Stimulated activated CD8-positive, alpha-beta memory T cell treated with anti-CD3 and anti-CD28 coated beads, Interleukin-2, amount 100 ng/mL, for 1 hour (primary cell): ENCODE measurements at regions not wholly inside any gene's neighbourhood (a gene's known extent, or its start where the extent isn't known, plus 50 kb on each side); places are given as distances from the start of the nearest gene placed in this dataset.
"Not testable (repeated sequence)": the region's sequence is repeated elsewhere in the genome, so short reads cannot be mapped to it uniquely, and the experiment has no call there.

Experiments
- DNase-seq, 2 donors: peaks; one replicate each; pipeline ENCODE4 v3.0.0-alpha.2; 2020; ENCODE audit warnings: low read depth in 2 of 2

- DNase-seq = no peak
Measured at GRCh38 chr9:105975886-105976645, 281.7 kb downstream of the TMEM38B start.

DNA sequence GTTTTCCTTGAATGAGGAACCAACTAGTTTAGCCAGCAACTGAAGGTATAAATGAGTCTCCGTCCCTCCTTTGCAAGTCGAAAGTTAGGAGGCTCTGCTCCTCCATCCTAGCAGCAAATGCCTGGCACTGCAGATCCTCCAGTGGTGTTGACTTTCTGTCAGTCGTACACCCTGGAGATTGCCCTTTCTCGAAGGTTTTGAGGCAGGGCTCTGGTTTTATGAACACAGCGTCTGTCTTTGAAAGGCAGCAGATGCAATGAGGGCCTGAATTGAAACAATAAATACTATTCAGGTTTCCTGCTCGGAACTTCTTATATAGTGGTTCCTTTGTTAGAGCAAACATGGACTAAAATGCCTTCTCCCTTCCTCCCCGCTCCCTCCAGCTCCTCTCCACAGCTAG lies 284.0 kb downstream of the TMEM38B start:
- DNase-seq = no peak

DNA sequence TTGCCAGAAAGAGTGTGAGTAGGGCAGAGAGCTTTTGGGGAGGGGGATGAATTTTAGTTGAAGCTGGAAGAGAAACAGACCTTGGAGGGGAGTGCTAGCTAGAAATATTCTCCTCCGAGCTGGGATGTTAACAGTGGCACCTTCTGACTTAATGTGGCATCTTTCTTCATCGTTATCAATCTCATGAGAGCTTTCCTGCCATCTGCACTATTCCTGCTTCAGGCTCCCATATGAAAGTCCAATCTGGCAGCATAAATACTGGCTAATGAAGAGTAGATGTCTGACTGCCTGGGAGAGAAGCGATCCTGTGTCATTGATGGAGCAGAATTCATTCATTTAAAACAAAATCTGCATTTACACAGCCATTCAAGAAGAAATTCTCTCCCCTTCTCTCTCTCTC lies 284.5 kb downstream of the TMEM38B start:
- DNase-seq = no peak

- DNase-seq = no peak
Measured at GRCh38 chr9:105979290-105979689, 284.9 kb downstream of the TMEM38B start.

GRCh38 chr9:105984714-105985113 lies 290.4 kb downstream of the TMEM38B start:
- no peak for DNase-seq

- DNase-seq = no peak
Measured at GRCh38 chr9:105993116-105993854, 298.9 kb downstream of the TMEM38B start.

DNA sequence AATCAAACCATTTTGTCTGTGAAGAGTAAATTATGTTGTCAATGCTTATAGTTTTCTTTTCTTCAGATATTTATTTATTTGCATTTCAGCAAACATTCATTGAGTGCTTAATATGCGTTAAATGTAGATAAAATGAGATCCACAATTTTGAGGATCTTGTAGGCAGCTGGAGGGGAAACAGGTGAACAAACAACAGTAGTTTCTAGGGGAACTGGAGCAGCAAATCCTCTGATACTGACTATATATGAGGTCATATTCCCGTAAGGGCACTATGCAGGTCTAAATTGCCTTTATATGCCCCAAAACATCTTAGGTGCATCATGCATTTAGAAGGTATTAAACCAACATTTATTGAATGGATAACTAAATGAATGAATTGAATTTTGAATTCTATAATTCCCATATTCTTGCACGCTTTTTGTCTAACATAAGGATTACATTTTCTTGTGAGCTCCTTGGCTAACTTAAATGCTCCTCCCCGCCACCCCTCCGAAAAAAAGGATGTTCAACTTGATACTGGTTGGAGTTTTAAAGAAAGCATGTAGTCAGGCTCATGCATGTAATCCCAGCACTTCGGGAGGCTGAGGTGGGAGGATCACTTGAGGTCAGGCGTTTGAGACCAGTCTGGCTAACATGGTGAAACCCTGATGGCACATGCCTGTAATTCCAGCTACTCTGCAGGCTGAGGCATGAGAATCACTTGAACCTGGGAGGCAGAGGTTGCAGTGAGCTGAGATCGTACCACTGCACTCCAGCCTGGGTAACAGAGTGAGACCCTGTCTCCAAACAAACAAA lies 299.8 kb downstream of the TMEM38B start:
- no peak for DNase-seq

DNA sequence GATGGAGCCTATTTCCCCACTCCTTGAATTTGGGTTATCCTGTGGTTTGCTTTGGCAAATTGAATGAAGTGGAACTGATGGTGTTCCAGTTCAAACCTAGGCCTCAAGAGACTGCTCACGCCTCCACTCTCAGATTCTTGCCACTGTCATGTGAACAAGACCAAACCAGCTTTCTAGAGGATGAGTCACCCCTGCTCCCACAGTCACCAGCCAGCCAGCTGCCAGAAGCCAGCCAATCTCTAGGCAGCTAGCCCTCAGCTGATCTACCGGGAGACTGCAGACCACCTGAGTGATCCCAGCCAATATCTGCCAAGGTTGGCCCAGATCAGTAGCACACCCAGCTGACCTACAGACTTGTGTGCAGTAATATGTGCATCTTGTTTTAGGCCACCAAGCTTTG lies 300.6 kb downstream of the TMEM38B start:
- no peak for DNase-seq

- DNase-seq = no peak
Measured at GRCh38 chr9:106017198-106017740, 322.9 kb downstream of the TMEM38B start.

DNA sequence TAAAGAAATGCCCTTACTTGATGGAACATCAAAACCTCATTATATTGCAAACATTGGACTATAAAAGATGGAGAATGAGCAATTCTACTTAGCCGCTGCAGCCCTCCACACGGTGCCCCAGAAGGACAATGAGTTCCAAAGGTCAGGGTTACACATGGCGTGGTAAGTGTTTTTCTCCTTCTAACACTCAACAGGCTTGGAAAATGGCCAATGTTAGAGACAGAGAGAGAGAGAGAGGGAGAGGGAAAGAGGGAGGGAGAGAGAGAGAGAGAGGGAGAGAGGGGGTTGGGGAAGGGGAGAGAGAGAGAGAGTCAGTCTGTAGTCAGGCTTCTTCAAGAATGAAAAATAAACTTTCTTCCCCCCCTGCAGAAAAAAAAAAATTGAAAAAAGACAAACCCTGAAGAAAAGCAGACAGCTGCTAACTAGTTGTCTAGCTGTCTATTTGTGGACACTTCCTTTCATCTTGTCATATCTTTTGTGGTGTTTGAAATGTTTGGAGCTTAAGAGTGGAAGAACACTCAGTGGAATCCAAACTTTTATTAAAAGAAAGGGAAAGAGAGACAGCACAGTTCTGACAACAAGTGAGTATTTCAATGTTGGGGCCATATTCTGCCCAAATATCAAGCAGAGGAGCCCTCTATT lies 324.8 kb downstream of the TMEM38B start:
- DNase-seq = no peak

GRCh38 chr9:106019702-106020101 lies 325.4 kb downstream of the TMEM38B start:
- DNase-seq = no peak

GRCh38 chr9:106020186-106020585 lies 325.8 kb downstream of the TMEM38B start:
- DNase-seq = no peak

- no peak for DNase-seq
Measured at GRCh38 chr9:106023455-106023854, 329.1 kb downstream of the TMEM38B start.

DNA sequence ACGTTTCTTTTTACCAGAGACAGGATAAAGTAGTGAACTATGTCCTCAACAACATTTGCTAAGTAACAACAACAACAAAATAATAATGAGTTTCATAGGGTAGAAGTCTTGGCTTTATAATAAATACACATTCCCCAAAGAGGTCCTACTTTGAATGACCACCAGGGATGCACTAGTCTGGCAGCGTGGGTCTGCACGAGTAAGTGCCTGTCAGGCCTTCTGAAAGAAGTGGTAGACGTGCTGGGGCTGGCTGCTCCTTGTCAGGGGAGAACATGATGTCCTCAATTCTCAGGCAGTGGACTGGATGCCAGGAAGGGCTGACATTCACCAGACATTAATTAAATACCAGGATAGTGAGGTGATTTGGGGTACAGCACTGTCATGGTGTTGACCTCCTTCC lies 331.1 kb downstream of the TMEM38B start:
- DNase-seq = no peak

DNA sequence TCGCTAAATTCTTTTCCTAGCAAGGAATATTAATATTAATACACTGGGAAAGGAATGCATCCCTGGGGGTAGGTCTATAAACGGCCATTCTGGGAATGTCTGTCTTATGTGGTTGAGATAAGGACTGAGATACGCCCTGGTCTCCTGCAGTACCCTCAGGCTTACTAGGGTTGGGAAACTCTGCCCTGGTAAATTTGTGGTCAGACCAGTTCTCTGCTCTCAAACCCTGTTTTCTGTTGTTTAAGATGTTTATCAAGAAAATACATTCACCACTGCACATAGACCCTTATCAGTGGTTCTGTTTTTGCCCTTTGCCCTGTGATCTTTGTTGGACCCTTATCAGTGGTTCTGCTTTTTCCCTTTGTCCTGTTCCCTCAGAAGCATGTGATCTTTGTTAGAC lies 335.8 kb downstream of the TMEM38B start:
- DNase-seq = not testable (repeated sequence)

DNA sequence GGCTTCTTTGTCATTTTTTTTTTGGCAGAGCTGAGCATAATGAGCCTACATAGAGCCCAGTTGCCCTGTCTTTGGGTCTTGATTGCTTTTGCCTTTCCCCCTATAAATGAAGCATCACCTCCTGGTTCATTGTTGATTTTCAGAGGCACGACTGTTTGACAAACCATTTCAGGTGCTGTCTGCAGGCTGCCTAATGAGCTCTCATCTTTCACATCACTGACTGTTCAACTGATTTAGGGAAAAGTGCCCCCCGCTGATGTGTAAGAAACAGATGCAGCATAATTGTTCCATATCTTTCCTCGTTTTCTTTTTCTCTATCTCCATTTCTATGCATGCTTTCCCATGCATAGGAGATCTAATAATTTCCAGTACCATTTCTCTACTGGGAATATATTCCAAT lies 338.6 kb downstream of the TMEM38B start:
- no peak for DNase-seq

- no peak for DNase-seq
Measured at GRCh38 chr9:106035806-106036205, 341.5 kb downstream of the TMEM38B start.

DNA sequence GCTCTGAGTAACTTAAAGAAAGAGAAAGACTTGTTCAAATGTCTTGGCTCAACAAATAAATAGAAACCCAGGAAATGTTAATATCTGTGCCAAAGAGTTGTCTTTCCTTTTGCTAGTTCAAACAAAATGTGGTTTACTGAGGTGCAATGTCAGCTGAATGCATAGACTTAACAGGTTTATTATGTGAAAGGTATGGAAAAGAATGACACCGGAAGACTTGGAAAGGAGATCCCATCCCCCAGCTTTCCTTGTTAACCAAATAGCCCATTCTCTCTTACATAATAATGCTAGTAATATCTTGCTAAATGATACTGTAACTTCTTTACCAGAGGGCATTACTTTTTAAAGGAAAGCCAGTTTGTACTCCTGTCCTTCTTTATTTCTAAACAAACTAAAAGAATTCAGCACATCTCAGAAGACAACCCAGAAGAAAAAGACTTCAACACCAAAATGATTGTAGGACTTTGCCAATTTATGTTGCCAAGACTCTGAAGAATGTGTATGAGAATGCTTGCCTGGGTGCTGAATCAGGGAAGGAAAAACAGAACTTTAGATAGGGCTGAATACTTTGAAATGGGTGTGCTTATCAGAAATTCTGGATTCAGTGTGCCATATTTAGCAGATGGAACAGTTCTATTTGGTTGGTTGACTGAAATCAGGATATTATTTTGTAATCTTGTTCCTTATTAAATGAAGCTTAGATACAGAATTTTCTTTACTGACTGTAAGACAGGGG lies 344.1 kb downstream of the TMEM38B start:
- no peak for DNase-seq

- no peak for DNase-seq
Measured at GRCh38 chr9:106039151-106039935, 345.0 kb downstream of the TMEM38B start.

- DNase-seq = not testable (repeated sequence)
Measured at GRCh38 chr9:106041920-106042319, 347.6 kb downstream of the TMEM38B start.
